ENCODE measurements at regions not wholly inside any gene's neighbourhood (a gene's known extent, or its start where the extent isn't known, plus 50 kb on each side); places are given as distances from the start of the nearest gene placed in this dataset.

- Histone ChIP-seq H3K27ac (ENCODE audit: insufficient read depth, low read length, poor library complexity, severe bottlenecking) (no peak overlapping the region), H3K4me1 (ENCODE audit: control insufficient read depth, insufficient read depth, low read length, poor library complexity, severe bottlenecking) (no peaks in the 10 kb centered on the region), H3K4me3 (ENCODE audit: insufficient read depth, low read depth, low read length, poor library complexity, severe bottlenecking) (no peak overlapping the region), H3K36me3 (ENCODE audit: control insufficient read depth, insufficient read depth, low read length) (no peaks in the 10 kb centered on the region), H3K27me3 (replicated peaks; ENCODE audit: control insufficient read depth, insufficient read depth, low read length, poor library complexity, severe bottlenecking) (no peaks in the 10 kb centered on the region), H3K9me3 (ENCODE audit: control insufficient read depth, low read length) (no peaks in the 10 kb centered on the region)
- no peak for DNase-seq
These were observed 760.6 kb downstream of the TLE1 start for GRCh38 chr9:80928697-80929096.

GRCh38 chr9:80926611-80927010, 762.7 kb downstream of the TLE1 start:
- H3K9me3 ChIP-seq (ENCODE audit: control insufficient read depth, low read length) = no peaks in the 10 kb centered on the region
- no peaks in the 10 kb centered on the region for H3K27me3 ChIP-seq (replicated peaks; ENCODE audit: control insufficient read depth, insufficient read depth, low read length, poor library complexity, severe bottlenecking)
- H3K27ac ChIP-seq (ENCODE audit: insufficient read depth, low read length, poor library complexity, severe bottlenecking) = no peak overlapping the region
- no peaks in the 10 kb centered on the region for H3K36me3 ChIP-seq (ENCODE audit: control insufficient read depth, insufficient read depth, low read length)
- no peak overlapping the region for H3K4me3 ChIP-seq (ENCODE audit: insufficient read depth, low read depth, low read length, poor library complexity, severe bottlenecking)
- no peaks in the 10 kb centered on the region for H3K4me1 ChIP-seq (ENCODE audit: control insufficient read depth, insufficient read depth, low read length, poor library complexity, severe bottlenecking)
- no peak for DNase-seq

GRCh38 chr9:80922544-80922943, 766.8 kb downstream of the TLE1 start:
- H3K36me3 ChIP-seq (ENCODE audit: control insufficient read depth, insufficient read depth, low read length) = no peaks in the 10 kb centered on the region
- H3K27ac ChIP-seq (ENCODE audit: insufficient read depth, low read length, poor library complexity, severe bottlenecking) = no peak overlapping the region
- H3K4me3 ChIP-seq (ENCODE audit: insufficient read depth, low read depth, low read length, poor library complexity, severe bottlenecking) = no peak overlapping the region
- no peaks in the 10 kb centered on the region for H3K27me3 ChIP-seq (replicated peaks; ENCODE audit: control insufficient read depth, insufficient read depth, low read length, poor library complexity, severe bottlenecking)
- no peak for DNase-seq
- H3K4me1 ChIP-seq (ENCODE audit: control insufficient read depth, insufficient read depth, low read length, poor library complexity, severe bottlenecking) = no peaks in the 10 kb centered on the region
- H3K9me3 ChIP-seq (ENCODE audit: control insufficient read depth, low read length) = no peaks in the 10 kb centered on the region

GRCh38 chr9:80906728-80907127, 782.6 kb downstream of the TLE1 start:
- Histone ChIP-seq H3K4me3 (ENCODE audit: insufficient read depth, low read depth, low read length, poor library complexity, severe bottlenecking) (no peak overlapping the region), H3K36me3 (ENCODE audit: control insufficient read depth, insufficient read depth, low read length) (no peaks in the 10 kb centered on the region), H3K27me3 (replicated peaks; ENCODE audit: control insufficient read depth, insufficient read depth, low read length, poor library complexity, severe bottlenecking) (no peaks in the 10 kb centered on the region), H3K9me3 (ENCODE audit: control insufficient read depth, low read length) (no peaks in the 10 kb centered on the region), H3K4me1 (ENCODE audit: control insufficient read depth, insufficient read depth, low read length, poor library complexity, severe bottlenecking) (no peaks in the 10 kb centered on the region), H3K27ac (ENCODE audit: insufficient read depth, low read length, poor library complexity, severe bottlenecking) (no peak overlapping the region)
- DNase-seq = no peak

GRCh38 chr9:80899208-80899607, 790.1 kb downstream of the TLE1 start:
- no peak overlapping the region for H3K27ac ChIP-seq (ENCODE audit: insufficient read depth, low read length, poor library complexity, severe bottlenecking)
- H3K4me1 ChIP-seq (ENCODE audit: control insufficient read depth, insufficient read depth, low read length, poor library complexity, severe bottlenecking) = no peaks in the 10 kb centered on the region
- H3K36me3 ChIP-seq (ENCODE audit: control insufficient read depth, insufficient read depth, low read length) = no peaks in the 10 kb centered on the region
- no peaks in the 10 kb centered on the region for H3K27me3 ChIP-seq (replicated peaks; ENCODE audit: control insufficient read depth, insufficient read depth, low read length, poor library complexity, severe bottlenecking)
- no peaks in the 10 kb centered on the region for H3K9me3 ChIP-seq (ENCODE audit: control insufficient read depth, low read length)
- no peak overlapping the region for H3K4me3 ChIP-seq (ENCODE audit: insufficient read depth, low read depth, low read length, poor library complexity, severe bottlenecking)
- DNase-seq = no peak

GRCh38 chr9:80893190-80893589, 796.2 kb downstream of the TLE1 start:
- Histone ChIP-seq H3K36me3 (ENCODE audit: control insufficient read depth, insufficient read depth, low read length) (no peaks in the 10 kb centered on the region), H3K4me1 (ENCODE audit: control insufficient read depth, insufficient read depth, low read length, poor library complexity, severe bottlenecking) (no peaks in the 10 kb centered on the region), H3K4me3 (ENCODE audit: insufficient read depth, low read depth, low read length, poor library complexity, severe bottlenecking) (no peak overlapping the region), H3K27ac (ENCODE audit: insufficient read depth, low read length, poor library complexity, severe bottlenecking) (no peak overlapping the region), H3K27me3 (replicated peaks; ENCODE audit: control insufficient read depth, insufficient read depth, low read length, poor library complexity, severe bottlenecking) (no peaks in the 10 kb centered on the region), H3K9me3 (ENCODE audit: control insufficient read depth, low read length) (no peaks in the 10 kb centered on the region)
- DNase-seq = no peak

GRCh38 chr9:80892703-80893102, 796.6 kb downstream of the TLE1 start:
- H3K27ac ChIP-seq (ENCODE audit: insufficient read depth, low read length, poor library complexity, severe bottlenecking) = no peak overlapping the region
- no peaks in the 10 kb centered on the region for H3K9me3 ChIP-seq (ENCODE audit: control insufficient read depth, low read length)
- no peaks in the 10 kb centered on the region for H3K4me1 ChIP-seq (ENCODE audit: control insufficient read depth, insufficient read depth, low read length, poor library complexity, severe bottlenecking)
- no peak overlapping the region for H3K4me3 ChIP-seq (ENCODE audit: insufficient read depth, low read depth, low read length, poor library complexity, severe bottlenecking)
- no peaks in the 10 kb centered on the region for H3K36me3 ChIP-seq (ENCODE audit: control insufficient read depth, insufficient read depth, low read length)
- DNase-seq = no peak
- no peaks in the 10 kb centered on the region for H3K27me3 ChIP-seq (replicated peaks; ENCODE audit: control insufficient read depth, insufficient read depth, low read length, poor library complexity, severe bottlenecking)

GRCh38 chr9:80890124-80890523, 799.2 kb downstream of the TLE1 start:
- Histone ChIP-seq H3K4me1 (ENCODE audit: control insufficient read depth, insufficient read depth, low read length, poor library complexity, severe bottlenecking) (no peaks in the 10 kb centered on the region), H3K27me3 (replicated peaks; ENCODE audit: control insufficient read depth, insufficient read depth, low read length, poor library complexity, severe bottlenecking) (no peaks in the 10 kb centered on the region), H3K36me3 (ENCODE audit: control insufficient read depth, insufficient read depth, low read length) (no peaks in the 10 kb centered on the region), H3K4me3 (ENCODE audit: insufficient read depth, low read depth, low read length, poor library complexity, severe bottlenecking) (no peak overlapping the region), H3K9me3 (ENCODE audit: control insufficient read depth, low read length) (no peaks in the 10 kb centered on the region), H3K27ac (ENCODE audit: insufficient read depth, low read length, poor library complexity, severe bottlenecking) (no peak overlapping the region)
- no peak for DNase-seq

GRCh38 chr9:80885894-80886293, 803.5 kb downstream of the TLE1 start:
- no peaks in the 10 kb centered on the region for H3K9me3 ChIP-seq (ENCODE audit: control insufficient read depth, low read length)
- no peaks in the 10 kb centered on the region for H3K4me1 ChIP-seq (ENCODE audit: control insufficient read depth, insufficient read depth, low read length, poor library complexity, severe bottlenecking)
- no peaks in the 10 kb centered on the region for H3K36me3 ChIP-seq (ENCODE audit: control insufficient read depth, insufficient read depth, low read length)
- no peaks in the 10 kb centered on the region for H3K27me3 ChIP-seq (replicated peaks; ENCODE audit: control insufficient read depth, insufficient read depth, low read length, poor library complexity, severe bottlenecking)
- H3K4me3 ChIP-seq (ENCODE audit: insufficient read depth, low read depth, low read length, poor library complexity, severe bottlenecking) = no peak overlapping the region
- no peak for DNase-seq
- no peak overlapping the region for H3K27ac ChIP-seq (ENCODE audit: insufficient read depth, low read length, poor library complexity, severe bottlenecking)

GRCh38 chr9:80883826-80884579, 805.3 kb downstream of the TLE1 start:
- Histone ChIP-seq H3K27me3 (replicated peaks; ENCODE audit: control insufficient read depth, insufficient read depth, low read length, poor library complexity, severe bottlenecking) (no peaks in the 10 kb centered on the region), H3K4me3 (ENCODE audit: insufficient read depth, low read depth, low read length, poor library complexity, severe bottlenecking) (no peak overlapping the region), H3K36me3 (ENCODE audit: control insufficient read depth, insufficient read depth, low read length) (no peaks in the 10 kb centered on the region), H3K9me3 (ENCODE audit: control insufficient read depth, low read length) (no peaks in the 10 kb centered on the region), H3K27ac (ENCODE audit: insufficient read depth, low read length, poor library complexity, severe bottlenecking) (no peak overlapping the region), H3K4me1 (ENCODE audit: control insufficient read depth, insufficient read depth, low read length, poor library complexity, severe bottlenecking) (no peaks in the 10 kb centered on the region)
- DNase-seq = no peak
